ENCODE measurements at regions not wholly inside any gene's neighbourhood (a gene's known extent, or its start where the extent isn't known, plus 50 kb on each side); places are given as distances from the start of the nearest gene placed in this dataset.

DNA sequence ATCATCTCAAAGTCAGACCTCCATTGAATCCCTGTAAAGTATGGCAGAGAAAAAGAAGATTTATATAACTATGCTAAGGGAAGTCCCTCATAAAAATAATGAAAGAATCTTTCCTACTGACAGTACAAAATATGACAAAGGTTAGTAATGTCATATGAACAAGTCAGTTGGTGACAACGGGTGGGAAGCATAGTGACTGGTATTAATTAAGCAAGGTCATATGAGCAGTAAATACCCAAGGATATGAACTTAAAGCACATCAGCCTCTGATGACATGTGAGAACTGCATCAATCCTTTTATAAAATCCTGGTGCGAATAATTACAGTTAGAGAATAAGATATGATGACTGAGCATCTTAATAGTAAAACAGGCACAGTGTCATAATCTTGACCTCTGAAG is 364.8 kb upstream of the GALNTL6 start:
- TF ChIP-seq CTCF (IDR thresholded peaks at IDR 0.05; ENCODE audit: insufficient read depth, low read depth, low read length) (no peak), EZH2 (IDR thresholded peaks at IDR 0.05; ENCODE audit: insufficient read depth, low read length) (no peak)

All from astrocyte (in vitro differentiated cells and primary cell).